ENCODE measurements at regions not wholly inside any gene's neighbourhood (a gene's known extent, or its start where the extent isn't known, plus 50 kb on each side); places are given as distances from the start of the nearest gene placed in this dataset.
"Not testable (repeated sequence)": the region's sequence is repeated elsewhere in the genome, so short reads cannot be mapped to it uniquely, and the experiment has no call there.

GRCh38 chr10:70987396-70988130 is 99.2 kb upstream of the PCBD1 start:
- DNase-seq: no peak
- H3K27me3 ChIP-seq: no peaks in the 10 kb centered on the region
- peaks cover 0 to 11% (median 10%) of the 10 kb centered on the region in 3 donors for H3K4me1 ChIP-seq
- intact Hi-C loops (cut with DNase I): no loop called here
- 86 to 96% methylated on average over 8 to 10 of the region's 16 CpGs for WGBS, 2 donors
- TF ChIP-seq POLR2A (IDR thresholded peaks at IDR 0.05) (no peak), CTCF (IDR thresholded peaks at IDR 0.05) (no peak)
- H3K36me3 ChIP-seq: no peaks in the 10 kb centered on the region
- no peaks in the 10 kb centered on the region for H3K9me3 ChIP-seq
- H3K4me3 ChIP-seq: no peak overlapping the region
- no peak overlapping the region for H3K27ac ChIP-seq

- H3K4me1 ChIP-seq; H3K27me3 ChIP-seq; DNase-seq; intact Hi-C loops (cut with DNase I); H3K36me3 ChIP-seq; H3K9me3 ChIP-seq; H3K27ac ChIP-seq; H3K4me3 ChIP-seq: not testable (repeated sequence)
- 77 to 79% methylated on average over 7 of the region's 8 CpGs for WGBS, 2 donors
These were observed 101.8 kb upstream of the PCBD1 start for GRCh38 chr10:70990156-70990555.

GRCh38 chr10:70990681-70991080 is 102.3 kb upstream of the PCBD1 start:
- H3K27ac ChIP-seq: no peak overlapping the region
- intact Hi-C loops (cut with DNase I): no loop called here
- peaks cover 0 to 4% (median 3%) of the 10 kb centered on the region in 3 donors for H3K4me1 ChIP-seq
- H3K27me3 ChIP-seq: peaks cover 0 to 2% (median 0%) of the 10 kb centered on the region in 4 donors
- DNase-seq: no peak
- no peaks in the 10 kb centered on the region for H3K36me3 ChIP-seq
- 83% methylated on average over 1 of the region's 6 CpGs; no CpG with 5 or more reads in 1 of the 2 donors for WGBS, 2 donors
- H3K9me3 ChIP-seq: no peaks in the 10 kb centered on the region
- H3K4me3 ChIP-seq: no peak overlapping the region
- TF ChIP-seq CTCF (IDR thresholded peaks at IDR 0.05) (no peak), POLR2A (IDR thresholded peaks at IDR 0.05) (no peak)

- no peak for DNase-seq
- Histone ChIP-seq H3K9me3 (no peaks in the 10 kb centered on the region), H3K27me3 (peaks cover 0 to 8% (median 0%) of the 10 kb centered on the region in 4 donors), H3K27ac (no peak overlapping the region), H3K4me3 (no peak overlapping the region), H3K4me1 (no peaks in the 10 kb centered on the region), H3K36me3 (no peaks in the 10 kb centered on the region)
- intact Hi-C loops (cut with DNase I): no loop called here
- WGBS, 2 donors: 66 to 74% methylated on average over 12 to 14 of the region's 14 CpGs
- no peak for TF ChIP-seq POLR2A (IDR thresholded peaks at IDR 0.05)
- TF ChIP-seq CTCF (IDR thresholded peaks at IDR 0.05): no peak
These were observed 103.1 kb upstream of the PCBD1 start for GRCh38 chr10:70991140-70992124.

- TF ChIP-seq POLR2A (IDR thresholded peaks at IDR 0.05): no peak
- TF ChIP-seq CTCF (IDR thresholded peaks at IDR 0.05): no peak
- WGBS, 2 donors: 81% methylated on average over 5 of the region's 8 CpGs; no CpG with 5 or more reads in 1 of the 2 donors
- Histone ChIP-seq H3K27ac (no peak overlapping the region), H3K36me3 (no peaks in the 10 kb centered on the region), H3K4me1 (no peaks in the 10 kb centered on the region), H3K9me3 (no peaks in the 10 kb centered on the region), H3K4me3 (no peak overlapping the region), H3K27me3 (peaks cover 0 to 17% (median 0%) of the 10 kb centered on the region in 4 donors)
- no peak for DNase-seq
- intact Hi-C loops (cut with DNase I): no loop called here
These were observed 104.1 kb upstream of the PCBD1 start for GRCh38 chr10:70992436-70992835.
